Erythroblast (primary cell): ENCODE measurements at regions not wholly inside any gene's neighbourhood (a gene's known extent, or its start where the extent isn't known, plus 50 kb on each side); places are given as distances from the start of the nearest gene placed in this dataset.

Experiments
- GATA1 ChIP-seq: IDR thresholded peaks from 2 replicates; pipeline ENCODE4 v1.6.1; 2011; ENCODE audit warnings: low read depth, mild to moderate bottlenecking, control low read depth, low read length, moderate library complexity
- POLR2A ChIP-seq: IDR thresholded peaks from 2 replicates; pipeline ENCODE4 v1.6.1; 2011; ENCODE audit warnings: mild to moderate bottlenecking, low read length

GRCh38 chr11:23455321-23455891 lies 595.1 kb upstream of the CCDC179 start:
- TF ChIP-seq POLR2A (no peak), GATA1 (no peak)
